ENCODE measurements at regions not wholly inside any gene's neighbourhood (a gene's known extent, or its start where the extent isn't known, plus 50 kb on each side); places are given as distances from the start of the nearest gene placed in this dataset.

GRCh38 chr1:30259631-30260030 is 463.8 kb downstream of the MATN1 start:
- DNase-seq, result no peak

GRCh38 chr1:30258876-30259275 is 464.5 kb downstream of the MATN1 start:
- no peak for DNase-seq

GRCh38 chr1:30258471-30258870 is 464.9 kb downstream of the MATN1 start:
- DNase-seq, result no peak

- DNase-seq, result no peak
Observed at GRCh38 chr1:30257742-30258380, 465.5 kb downstream of the MATN1 start.

GRCh38 chr1:30257322-30257721 is 466.1 kb downstream of the MATN1 start:
- no peak for DNase-seq

GRCh38 chr1:30256911-30257310 is 466.5 kb downstream of the MATN1 start:
- no peak for DNase-seq

GRCh38 chr1:30255111-30255724 is 468.2 kb downstream of the MATN1 start:
- DNase-seq, result no peak

GRCh38 chr1:30253807-30254440 is 469.5 kb downstream of the MATN1 start:
- DNase-seq, result no peak

- DNase-seq, result no peak
Observed at GRCh38 chr1:30253361-30253760, 470.0 kb downstream of the MATN1 start.

- DNase-seq, result no peak
Observed at GRCh38 chr1:30250984-30251850, 472.2 kb downstream of the MATN1 start.

- no peak for DNase-seq
Observed at GRCh38 chr1:30250338-30250983, 472.9 kb downstream of the MATN1 start.

- DNase-seq, result no peak
Observed at GRCh38 chr1:30249446-30250337, 473.7 kb downstream of the MATN1 start.

GRCh38 chr1:30248774-30249173 is 474.6 kb downstream of the MATN1 start:
- DNase-seq, result no peak

GRCh38 chr1:30248373-30248772 is 475.0 kb downstream of the MATN1 start:
- no peak for DNase-seq

GRCh38 chr1:30244801-30245200 is 478.6 kb downstream of the MATN1 start:
- no peak for DNase-seq

GRCh38 chr1:30242722-30243457 is 480.5 kb downstream of the MATN1 start:
- no peak for DNase-seq

- no peak for DNase-seq
Observed at GRCh38 chr1:30242168-30242567, 481.2 kb downstream of the MATN1 start.

GRCh38 chr1:30241681-30242080 is 481.7 kb downstream of the MATN1 start:
- no peak for DNase-seq

GRCh38 chr1:30234091-30234490 is 489.3 kb downstream of the MATN1 start:
- DNase-seq, result no peak

- DNase-seq, result no peak
Observed at GRCh38 chr1:30232288-30232899, 491.0 kb downstream of the MATN1 start.

GRCh38 chr1:30229960-30230359 is 493.4 kb downstream of the MATN1 start:
- no peak for DNase-seq

Measured in stimulated activated CD4-positive, alpha-beta T cell treated with anti-CD3 and anti-CD28 coated beads, Interleukin-4, amount 100 ng/mL, for 4 hours (primary cell).